ENCODE measurements at regions not wholly inside any gene's neighbourhood (a gene's known extent, or its start where the extent isn't known, plus 50 kb on each side); places are given as distances from the start of the nearest gene placed in this dataset.

DNA sequence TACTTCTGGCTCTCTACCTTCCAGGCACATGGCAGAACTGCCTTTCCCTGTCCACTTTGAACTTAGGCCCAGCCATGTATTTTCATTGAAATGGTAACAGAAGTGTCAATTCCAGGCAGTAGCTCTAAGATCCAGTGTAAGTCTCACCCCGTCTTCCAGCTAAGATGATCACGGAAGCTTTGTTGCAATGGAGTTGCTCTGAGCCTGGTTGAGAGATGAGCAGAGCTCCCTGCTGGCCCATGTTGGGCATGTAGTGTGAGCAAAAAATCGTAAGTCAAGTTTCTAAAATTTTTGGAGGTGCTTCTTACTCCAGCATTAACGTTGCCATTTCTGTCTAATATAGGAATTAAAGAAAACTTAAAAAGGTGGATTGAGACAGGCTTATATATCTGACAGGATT is 274.4 kb downstream of the IPMK start:
- TF ChIP-seq SIN3A (IDR thresholded peaks at IDR 0.05; ENCODE audit: borderline replicate concordance, insufficient read depth, low read length), result no peak

- TF ChIP-seq REST (IDR thresholded peaks at IDR 0.05; ENCODE audit: insufficient read depth in 1 of 2, low read depth in 2 of 2, low read length in 2 of 2), result no peak
- no peak for TF ChIP-seq TAF1 (IDR thresholded peaks at IDR 0.05; ENCODE audit: borderline replicate concordance, insufficient read depth, low read length)
- no peak for TF ChIP-seq SIN3A (IDR thresholded peaks at IDR 0.05; ENCODE audit: borderline replicate concordance, insufficient read depth, low read length)
- no peak for TF ChIP-seq FOXP2 (optimal IDR thresholded peaks at IDR 0.05; ENCODE audit: borderline replicate concordance, extremely low read depth, extremely low read length, insufficient read depth)
- no peak for TF ChIP-seq POLR2AphosphoS5 (IDR thresholded peaks at IDR 0.05; ENCODE audit: low read depth, low read length)
Observed at GRCh38 chr10:57992321-57993077, 275.2 kb downstream of the IPMK start.

DNA sequence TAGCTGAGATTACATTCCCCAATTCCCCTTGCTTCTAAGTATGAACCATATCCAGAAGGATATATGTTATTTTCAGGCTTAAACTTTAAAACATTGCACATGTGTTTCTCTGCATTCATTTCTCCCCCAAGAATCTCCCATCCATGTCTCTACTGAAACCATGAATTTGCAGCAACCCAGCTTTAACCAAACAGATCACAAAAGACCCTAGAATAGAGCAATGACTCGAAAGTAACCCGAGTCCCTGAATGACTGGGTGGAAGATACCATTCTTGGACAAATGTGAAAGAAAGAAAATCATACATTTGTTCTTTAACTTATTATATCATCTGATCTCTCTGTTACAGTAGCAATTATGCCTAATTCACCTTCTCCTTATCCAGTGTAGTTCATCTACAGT is 278.7 kb downstream of the IPMK start:
- TF ChIP-seq SIN3A (IDR thresholded peaks at IDR 0.05; ENCODE audit: borderline replicate concordance, insufficient read depth, low read length), result no peak
- TF ChIP-seq TAF1 (IDR thresholded peaks at IDR 0.05; ENCODE audit: borderline replicate concordance, insufficient read depth, low read length), result no peak
- TF ChIP-seq POLR2AphosphoS5 (IDR thresholded peaks at IDR 0.05; ENCODE audit: low read depth, low read length), result no peak
- TF ChIP-seq REST (IDR thresholded peaks at IDR 0.05; ENCODE audit: insufficient read depth in 1 of 2, low read depth in 2 of 2, low read length in 2 of 2), result no peak
- no peak for TF ChIP-seq FOXP2 (optimal IDR thresholded peaks at IDR 0.05; ENCODE audit: borderline replicate concordance, extremely low read depth, extremely low read length, insufficient read depth)

DNA sequence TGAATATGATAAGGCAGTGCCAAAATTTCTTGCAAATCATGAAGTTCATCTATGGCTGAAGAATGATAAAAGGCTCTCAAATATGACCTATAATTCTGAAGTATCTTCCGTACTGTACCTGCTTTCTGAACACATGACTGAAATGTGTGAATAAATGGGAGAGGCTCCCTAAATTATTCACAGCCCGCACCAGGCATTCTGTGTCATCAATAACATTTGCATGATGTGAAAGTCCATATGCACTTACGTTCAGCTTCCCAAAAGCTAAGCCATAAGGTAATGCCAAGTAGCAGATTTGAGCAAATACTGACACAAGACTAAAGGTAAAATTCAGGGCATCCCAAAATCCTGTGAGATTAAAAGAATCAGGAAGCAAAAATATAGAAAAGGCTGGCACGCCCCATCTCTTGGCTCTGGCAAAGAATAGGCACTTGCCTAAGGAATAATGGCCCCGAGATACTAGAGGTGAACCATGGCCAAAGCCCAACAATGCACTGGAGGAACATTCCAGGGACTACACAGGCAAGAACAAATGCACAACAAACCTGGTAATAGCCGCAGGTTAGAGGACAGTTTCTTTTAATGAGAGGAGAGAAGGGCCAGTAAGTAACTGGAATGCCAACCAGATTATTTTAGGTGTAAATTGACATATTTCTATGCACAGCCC is 280.5 kb downstream of the IPMK start:
- no peak for TF ChIP-seq REST (IDR thresholded peaks at IDR 0.05; ENCODE audit: insufficient read depth in 1 of 2, low read depth in 2 of 2, low read length in 2 of 2)
- TF ChIP-seq POLR2AphosphoS5 (IDR thresholded peaks at IDR 0.05; ENCODE audit: low read depth, low read length), result no peak
- TF ChIP-seq FOXP2 (optimal IDR thresholded peaks at IDR 0.05; ENCODE audit: borderline replicate concordance, extremely low read depth, extremely low read length, insufficient read depth), result no peak

- no peak for TF ChIP-seq REST (IDR thresholded peaks at IDR 0.05; ENCODE audit: insufficient read depth in 1 of 2, low read depth in 2 of 2, low read length in 2 of 2)
- no peak for TF ChIP-seq POLR2AphosphoS5 (IDR thresholded peaks at IDR 0.05; ENCODE audit: low read depth, low read length)
- TF ChIP-seq TAF1 (IDR thresholded peaks at IDR 0.05; ENCODE audit: borderline replicate concordance, insufficient read depth, low read length), result no peak
- TF ChIP-seq FOXP2 (optimal IDR thresholded peaks at IDR 0.05; ENCODE audit: borderline replicate concordance, extremely low read depth, extremely low read length, insufficient read depth), result no peak
- no peak for TF ChIP-seq SIN3A (IDR thresholded peaks at IDR 0.05; ENCODE audit: borderline replicate concordance, insufficient read depth, low read length)
Observed at GRCh38 chr10:57986422-57986821, 281.3 kb downstream of the IPMK start.

Data from PFSK-1 (cell line).